Small intestine (tissue), 7 donors: ENCODE measurements at regions not wholly inside any gene's neighbourhood (a gene's known extent, or its start where the extent isn't known, plus 50 kb on each side); places are given as distances from the start of the nearest gene placed in this dataset.
"Not testable (repeated sequence)": the region's sequence is repeated elsewhere in the genome, so short reads cannot be mapped to it uniquely, and the experiment has no call there.

Experiments
- DNase-seq, 2 donors: peaks; one replicate each; pipeline versions ENCODE4 v3.0.0 to v3.0.0-alpha.2; 2013
- FAIRE-seq: peaks from 2 replicates; lab custom pipeline; 2012; peaks lifted over from hg19 to GRCh38; lab: Jason Lieb, UNC
- H3K27ac ChIP-seq, 3 donors: one replicate each; pipeline ENCODE4 v1.5.1; 2013; ENCODE audit warnings: low read length in 2 of 3, mild to moderate bottlenecking in 2 of 3, control low read depth in 1 of 3, inconsistent platforms in 1 of 3, low read depth in 1 of 3, moderate library complexity in 1 of 3
- H3K27me3 ChIP-seq, 3 donors: one replicate each; pipeline ENCODE4 v1.6.1; 2013; ENCODE audit warnings: low read length in 3 of 3, inconsistent platforms in 1 of 3; ENCODE audit not compliant: control insufficient read depth in 3 of 3, insufficient read depth in 3 of 3
- H3K36me3 ChIP-seq, 3 donors: one replicate each; pipeline ENCODE4 v1.6.1; 2013; ENCODE audit warnings: low read length in 3 of 3, inconsistent platforms in 1 of 3, low read depth in 1 of 3, mild to moderate bottlenecking in 1 of 3, moderate library complexity in 1 of 3; ENCODE audit not compliant: control insufficient read depth in 3 of 3, insufficient read depth in 2 of 3
- H3K4me1 ChIP-seq, 3 donors: one replicate each; pipeline ENCODE4 v1.6.1; 2013; ENCODE audit warnings: low read length in 2 of 3, inconsistent platforms in 1 of 3, low read depth in 1 of 3, mild to moderate bottlenecking in 1 of 3, moderate library complexity in 1 of 3; ENCODE audit not compliant: control insufficient read depth in 3 of 3, insufficient read depth in 2 of 3
- H3K4me3 ChIP-seq, 3 donors: one replicate each; pipeline ENCODE4 v1.5.1; 2013; ENCODE audit warnings: low read length in 3 of 3, control low read depth in 1 of 3, inconsistent platforms in 1 of 3, low read depth in 1 of 3, mild to moderate bottlenecking in 1 of 3, moderate library complexity in 1 of 3
- H3K9me3 ChIP-seq, 2 donors: one replicate each; pipeline ENCODE4 v1.6.1; 2013; ENCODE audit warnings: low read depth in 1 of 2, low read length in 1 of 2; ENCODE audit not compliant: control insufficient read depth in 2 of 2, insufficient read depth in 1 of 2
- WGBS, 3 donors: extraction: QIAGEN DNeasy Blood & Tissue Kit; methylation state at CpG; one replicate each; pipeline ENCODE4 v1.1.7; 2013; 5-methylcytosine and 5-hydroxymethylcytosine counted together
- donor health status: healthy with polysubstance abuse.
- donor health status: control.
- donor health status: control.
- donor health status: Bipolar disorder and iron deficiency.
- donor health status: healthy.

- FAIRE-seq (no peak), DNase-seq (no peak)
- no peak overlapping the region for H3K27ac ChIP-seq
- H3K4me3 ChIP-seq, result no peak overlapping the region
- H3K27me3 ChIP-seq, result no peaks in the 10 kb centered on the region
- 54 to 59% (median 56%) methylated on average over 3 of the region's 3 CpGs for WGBS, 3 donors
- H3K4me1 ChIP-seq, result no peaks in the 10 kb centered on the region
- H3K9me3 ChIP-seq, result peaks cover 0 to 29% of the 10 kb centered on the region in 2 donors
- no peaks in the 10 kb centered on the region for H3K36me3 ChIP-seq
Observed at GRCh38 chr14:106327234-106327633, 800.9 kb downstream of the TMEM121 start.

GRCh38 chr14:106327702-106328353, 801.4 kb downstream of the TMEM121 start:
- H3K27ac ChIP-seq, H3K4me3 ChIP-seq, H3K36me3 ChIP-seq, FAIRE-seq, H3K4me1 ChIP-seq, H3K27me3 ChIP-seq, DNase-seq: not testable (repeated sequence)
- peaks cover 0 to 27% of the 10 kb centered on the region in 2 donors for H3K9me3 ChIP-seq
- WGBS, 3 donors, result 50 to 66% (median 64%) methylated on average over 4 of the region's 4 CpGs

GRCh38 chr14:106329243-106329642, 802.9 kb downstream of the TMEM121 start:
- not testable (repeated sequence) for FAIRE-seq, H3K27me3 ChIP-seq, H3K4me1 ChIP-seq, H3K27ac ChIP-seq, DNase-seq, H3K4me3 ChIP-seq, H3K36me3 ChIP-seq
- H3K9me3 ChIP-seq, result peaks cover 0 to 15% of the 10 kb centered on the region in 2 donors
- 52 to 55% (median 55%) methylated on average over 4 of the region's 4 CpGs for WGBS, 3 donors

GRCh38 chr14:106329987-106330774, 803.8 kb downstream of the TMEM121 start:
- H3K4me3 ChIP-seq, H3K36me3 ChIP-seq, H3K4me1 ChIP-seq, H3K27ac ChIP-seq, FAIRE-seq, DNase-seq, H3K27me3 ChIP-seq: not testable (repeated sequence)
- 42 to 50% (median 42%) methylated on average over 5 to 6 of the region's 8 CpGs for WGBS, 3 donors
- peaks cover 0 to 12% of the 10 kb centered on the region in 2 donors for H3K9me3 ChIP-seq

GRCh38 chr14:106334428-106335109, 808.2 kb downstream of the TMEM121 start:
- not testable (repeated sequence) for H3K9me3 ChIP-seq, H3K27me3 ChIP-seq, H3K4me3 ChIP-seq, H3K27ac ChIP-seq, H3K36me3 ChIP-seq, H3K4me1 ChIP-seq, DNase-seq, FAIRE-seq
- WGBS, 3 donors, result 32 to 48% (median 42%) methylated on average over 12 to 15 of the region's 16 CpGs

GRCh38 chr14:106335110-106335429, 808.7 kb downstream of the TMEM121 start:
- not testable (repeated sequence) for DNase-seq, H3K36me3 ChIP-seq, H3K27ac ChIP-seq, H3K27me3 ChIP-seq, H3K9me3 ChIP-seq, H3K4me1 ChIP-seq, FAIRE-seq, H3K4me3 ChIP-seq
- WGBS, 3 donors, result 35 to 55% (median 52%) methylated on average over 4 to 5 of the region's 6 CpGs

GRCh38 chr14:106338775-106339174, 812.4 kb downstream of the TMEM121 start:
- 42 to 61% (median 57%) methylated on average over 11 to 15 of the region's 15 CpGs for WGBS, 3 donors
- not testable (repeated sequence) for H3K27ac ChIP-seq, H3K36me3 ChIP-seq, H3K9me3 ChIP-seq, H3K27me3 ChIP-seq, H3K4me3 ChIP-seq, H3K4me1 ChIP-seq, FAIRE-seq, DNase-seq

- not testable (repeated sequence) for H3K4me3 ChIP-seq, FAIRE-seq, DNase-seq, H3K36me3 ChIP-seq, H3K4me1 ChIP-seq, H3K27me3 ChIP-seq, H3K27ac ChIP-seq
- WGBS, 3 donors, result 61 to 76% (median 67%) methylated on average over 2 of the region's 4 CpGs
- H3K9me3 ChIP-seq, result peaks cover 0 to 17% of the 10 kb centered on the region in 2 donors
Observed at GRCh38 chr14:106340658-106341057, 814.3 kb downstream of the TMEM121 start.
